Mucosa of rectum (tissue), 2 donors: ENCODE measurements at regions not wholly inside any gene's neighbourhood (a gene's known extent, or its start where the extent isn't known, plus 50 kb on each side); places are given as distances from the start of the nearest gene placed in this dataset.

Experiments used
- H3K27ac ChIP-seq, 2 donors: one replicate each; pipeline ENCODE4 v1.7.0; 2013; ENCODE audit warnings: inconsistent platforms in 2 of 2, low read depth in 2 of 2, low read length in 2 of 2
- H3K27me3 ChIP-seq, 2 donors: one replicate each; pipeline ENCODE4 v1.7.0; 2013; ENCODE audit warnings: low read length in 2 of 2; ENCODE audit not compliant: control insufficient read depth in 2 of 2, insufficient read depth in 2 of 2
- H3K36me3 ChIP-seq, 2 donors: one replicate each; pipeline ENCODE4 v1.7.0; 2013; ENCODE audit warnings: low read length in 2 of 2; ENCODE audit not compliant: control insufficient read depth in 2 of 2, insufficient read depth in 2 of 2
- H3K4me1 ChIP-seq, 2 donors: one replicate each; pipeline ENCODE4 v1.7.0; 2013; ENCODE audit warnings: low read length in 2 of 2, mild to moderate bottlenecking in 1 of 2; ENCODE audit not compliant: control insufficient read depth in 2 of 2, insufficient read depth in 2 of 2
- H3K4me3 ChIP-seq, 2 donors: one replicate each; pipeline ENCODE4 v1.7.0; 2013; ENCODE audit warnings: low read length in 2 of 2
- H3K9ac ChIP-seq, 2 donors: one replicate each; pipeline ENCODE4 v1.7.0; 2013; ENCODE audit warnings: low read length in 2 of 2, low read depth in 1 of 2, mild to moderate bottlenecking in 1 of 2
- H3K9me3 ChIP-seq, 2 donors: one replicate each; pipeline ENCODE4 v1.7.0; 2013; ENCODE audit warnings: low read length in 2 of 2; ENCODE audit not compliant: control insufficient read depth in 2 of 2
- donor health status: healthy.
- donor health status: Normal muscosa, but diverticular disease.

- H3K36me3 ChIP-seq: no peaks in the 10 kb centered on the region
- no peak overlapping the region for H3K9ac ChIP-seq
- no peak overlapping the region for H3K4me3 ChIP-seq
- no peaks in the 10 kb centered on the region for H3K27me3 ChIP-seq
- H3K9me3 ChIP-seq: no peaks in the 10 kb centered on the region
- no peak overlapping the region for H3K27ac ChIP-seq
- H3K4me1 ChIP-seq: no peaks in the 10 kb centered on the region
Observed at GRCh38 chr5:96219580-96220281, 213.3 kb downstream of the PCSK1 start.

- Histone ChIP-seq H3K9me3 (no peaks in the 10 kb centered on the region), H3K27ac (no peak overlapping the region), H3K4me1 (no peaks in the 10 kb centered on the region), H3K36me3 (no peaks in the 10 kb centered on the region), H3K27me3 (no peaks in the 10 kb centered on the region), H3K4me3 (no peak overlapping the region), H3K9ac (no peak overlapping the region)
Observed at GRCh38 chr5:96218653-96219052, 214.4 kb downstream of the PCSK1 start.

- H3K9ac ChIP-seq: no peak overlapping the region
- no peaks in the 10 kb centered on the region for H3K36me3 ChIP-seq
- no peaks in the 10 kb centered on the region for H3K4me1 ChIP-seq
- no peaks in the 10 kb centered on the region for H3K27me3 ChIP-seq
- no peak overlapping the region for H3K4me3 ChIP-seq
- no peak overlapping the region for H3K27ac ChIP-seq
- H3K9me3 ChIP-seq: no peaks in the 10 kb centered on the region
Observed at GRCh38 chr5:96214442-96215197, 218.4 kb downstream of the PCSK1 start.

GRCh38 chr5:96209829-96210228 lies 223.2 kb downstream of the PCSK1 start:
- Histone ChIP-seq H3K27me3 (no peaks in the 10 kb centered on the region), H3K27ac (no peak overlapping the region), H3K36me3 (no peaks in the 10 kb centered on the region), H3K4me1 (no peaks in the 10 kb centered on the region), H3K9ac (no peak overlapping the region), H3K9me3 (peaks cover 0 to 5% of the 10 kb centered on the region in 2 donors), H3K4me3 (no peak overlapping the region)

GRCh38 chr5:96207420-96207819 lies 225.6 kb downstream of the PCSK1 start:
- Histone ChIP-seq H3K27me3 (no peaks in the 10 kb centered on the region), H3K9ac (no peak overlapping the region), H3K36me3 (no peaks in the 10 kb centered on the region), H3K4me3 (no peak overlapping the region), H3K9me3 (peaks cover 0 to 5% of the 10 kb centered on the region in 2 donors), H3K27ac (no peak overlapping the region), H3K4me1 (no peaks in the 10 kb centered on the region)

GRCh38 chr5:96203761-96204160 lies 229.3 kb downstream of the PCSK1 start:
- Histone ChIP-seq H3K4me3 (no peak overlapping the region), H3K9me3 (peaks cover 0 to 5% of the 10 kb centered on the region in 2 donors), H3K27ac (no peak overlapping the region), H3K27me3 (no peaks in the 10 kb centered on the region), H3K36me3 (no peaks in the 10 kb centered on the region), H3K4me1 (peaks cover 8 to 21% of the 10 kb centered on the region in 2 donors), H3K9ac (no peak overlapping the region)

GRCh38 chr5:96201503-96201902 lies 231.5 kb downstream of the PCSK1 start:
- Histone ChIP-seq H3K4me3 (no peak overlapping the region), H3K27me3 (no peaks in the 10 kb centered on the region), H3K9me3 (no peaks in the 10 kb centered on the region), H3K36me3 (no peaks in the 10 kb centered on the region), H3K9ac (no peak overlapping the region), H3K4me1 (peaks cover 8 to 23% of the 10 kb centered on the region in 2 donors), H3K27ac (no peak overlapping the region)

GRCh38 chr5:96200641-96201040 lies 232.4 kb downstream of the PCSK1 start:
- Histone ChIP-seq H3K9ac (no peak overlapping the region), H3K27ac (no peak overlapping the region), H3K4me3 (no peak overlapping the region), H3K4me1 (peaks cover 8 to 23% of the 10 kb centered on the region in 2 donors), H3K27me3 (no peaks in the 10 kb centered on the region), H3K9me3 (no peaks in the 10 kb centered on the region), H3K36me3 (no peaks in the 10 kb centered on the region)

- Histone ChIP-seq H3K36me3 (no peaks in the 10 kb centered on the region), H3K27me3 (no peaks in the 10 kb centered on the region), H3K9ac (no peak overlapping the region), H3K27ac (peak overlapping the region; percentile 37 to 53), H3K9me3 (no peaks in the 10 kb centered on the region), H3K4me1 (peaks cover 8 to 23% of the 10 kb centered on the region in 2 donors), H3K4me3 (peak overlapping the region; percentile 16 to 47)
Observed at GRCh38 chr5:96199713-96200183, 233.3 kb downstream of the PCSK1 start.

- Histone ChIP-seq H3K4me1 (peaks cover 8 to 23% of the 10 kb centered on the region in 2 donors), H3K9ac (no peak overlapping the region), H3K36me3 (no peaks in the 10 kb centered on the region), H3K4me3 (no peak overlapping the region), H3K27ac (no peak overlapping the region), H3K9me3 (no peaks in the 10 kb centered on the region), H3K27me3 (no peaks in the 10 kb centered on the region)
Observed at GRCh38 chr5:96198356-96199058, 234.5 kb downstream of the PCSK1 start.
